Inflammatory macrophage (primary cell): ENCODE measurements at regions not wholly inside any gene's neighbourhood (a gene's known extent, or its start where the extent isn't known, plus 50 kb on each side); places are given as distances from the start of the nearest gene placed in this dataset.

Experiments used
- DNase-seq, 2 donors: peaks; one replicate each; pipeline ENCODE4 v3.0.0-alpha.2; 2020 to 2022

DNA sequence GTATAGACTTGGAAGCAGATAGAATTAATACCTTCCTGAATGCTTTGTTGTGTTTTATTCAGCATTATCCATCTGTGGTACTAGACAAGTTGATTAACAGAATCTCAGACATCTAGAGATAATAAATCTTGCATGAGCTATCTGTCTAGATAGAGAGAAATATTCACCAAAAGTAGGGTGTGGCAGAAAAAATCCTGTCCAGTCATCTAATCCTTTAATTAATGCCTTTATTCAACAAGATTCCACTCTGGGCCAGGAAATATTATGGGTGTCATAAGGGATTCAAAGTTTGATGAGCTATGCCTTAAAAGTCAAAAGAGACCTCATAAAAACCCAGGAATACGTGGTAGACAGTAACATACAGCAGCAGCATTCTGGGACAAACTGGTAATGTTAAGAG is 601.2 kb downstream of the LMO4 start:
- no peak for DNase-seq

- no peak for DNase-seq
Observed at GRCh38 chr1:87930796-87931195, 602.1 kb downstream of the LMO4 start.

- no peak for DNase-seq
Observed at GRCh38 chr1:87933171-87933570, 604.5 kb downstream of the LMO4 start.

GRCh38 chr1:87935130-87935529 is 606.5 kb downstream of the LMO4 start:
- no peak for DNase-seq

DNA sequence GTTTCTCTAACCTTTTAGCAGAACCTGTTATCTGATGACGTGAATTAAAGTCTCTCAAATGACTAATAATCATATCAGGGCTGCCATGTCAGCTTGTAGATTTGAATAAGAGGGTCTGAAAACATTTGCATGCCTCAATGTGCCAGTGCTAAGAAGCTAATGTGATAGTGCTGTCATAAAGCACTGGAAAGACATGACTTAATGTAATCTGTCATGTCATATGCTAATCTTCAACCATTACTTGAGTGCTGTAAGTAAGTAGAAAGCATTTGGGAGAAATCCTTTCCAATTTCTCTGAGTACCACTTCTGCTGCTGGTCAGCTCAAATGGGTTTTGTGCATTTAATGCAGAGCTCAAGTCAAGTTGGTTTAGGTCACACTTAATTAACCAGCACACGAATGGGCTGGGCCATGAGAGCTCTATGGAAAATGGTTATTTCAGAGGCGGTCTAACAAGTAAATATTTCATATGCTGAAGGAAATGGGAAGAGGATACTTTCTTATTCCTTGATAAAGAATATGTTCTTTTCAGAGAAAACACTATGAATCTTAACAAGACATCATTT is 609.2 kb downstream of the LMO4 start:
- no peak for DNase-seq

DNA sequence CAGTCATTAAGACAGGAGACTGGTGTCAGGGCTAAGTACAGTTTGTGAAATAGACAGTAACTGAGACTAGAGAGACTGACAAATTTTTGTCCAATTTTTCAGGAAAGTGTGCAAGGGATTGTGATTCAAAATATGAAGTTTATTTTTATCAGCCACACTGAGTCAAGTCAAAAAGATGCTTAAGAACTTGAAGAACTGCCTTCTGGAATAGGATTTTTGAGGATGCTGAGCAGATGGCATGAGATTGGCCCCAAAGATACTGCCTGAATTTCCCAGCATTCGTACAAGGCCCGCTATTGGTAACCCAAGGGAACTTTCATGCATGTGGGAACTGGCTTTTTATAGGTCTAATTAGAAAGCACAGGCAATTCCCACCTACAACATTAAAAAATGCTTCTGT is 610.0 kb downstream of the LMO4 start:
- DNase-seq: no peak

DNA sequence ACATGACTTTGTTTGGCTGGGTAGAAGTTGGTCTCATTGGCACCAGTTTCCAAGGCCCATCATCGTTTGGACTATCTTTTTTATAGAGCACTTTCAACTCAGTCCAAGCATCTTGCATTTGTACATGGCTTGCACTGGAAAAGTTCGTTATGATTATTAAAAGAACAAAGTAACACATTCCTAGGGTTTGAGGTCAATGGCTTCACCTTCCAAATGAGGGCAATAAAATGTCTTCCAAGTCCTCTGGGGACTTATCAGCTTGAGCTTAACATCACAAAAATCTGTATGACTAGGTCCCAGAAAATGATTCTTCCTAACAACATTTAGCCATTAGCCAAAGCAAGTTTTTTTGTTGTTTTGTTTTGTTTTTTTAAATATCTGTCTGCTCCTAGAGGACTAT is 610.8 kb downstream of the LMO4 start:
- DNase-seq: no peak

DNA sequence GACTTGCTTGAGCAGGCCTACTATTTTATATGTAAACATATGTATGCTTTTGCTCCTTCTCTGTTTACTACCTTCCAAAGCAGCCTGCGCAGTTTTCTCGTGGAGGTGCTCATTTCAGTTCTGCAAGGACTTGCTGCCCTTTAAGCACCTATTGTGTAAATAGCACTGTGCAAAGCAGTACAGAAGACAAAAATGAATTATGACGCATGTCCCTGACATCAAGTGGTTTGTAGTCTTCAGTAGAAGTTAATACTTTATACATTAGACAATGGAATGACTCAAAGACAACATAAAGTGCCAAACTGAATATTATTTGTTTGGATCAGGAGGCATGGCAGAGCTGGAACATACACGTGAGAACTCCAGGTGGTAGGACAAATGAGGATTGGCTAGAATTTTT is 611.7 kb downstream of the LMO4 start:
- DNase-seq: no peak

DNA sequence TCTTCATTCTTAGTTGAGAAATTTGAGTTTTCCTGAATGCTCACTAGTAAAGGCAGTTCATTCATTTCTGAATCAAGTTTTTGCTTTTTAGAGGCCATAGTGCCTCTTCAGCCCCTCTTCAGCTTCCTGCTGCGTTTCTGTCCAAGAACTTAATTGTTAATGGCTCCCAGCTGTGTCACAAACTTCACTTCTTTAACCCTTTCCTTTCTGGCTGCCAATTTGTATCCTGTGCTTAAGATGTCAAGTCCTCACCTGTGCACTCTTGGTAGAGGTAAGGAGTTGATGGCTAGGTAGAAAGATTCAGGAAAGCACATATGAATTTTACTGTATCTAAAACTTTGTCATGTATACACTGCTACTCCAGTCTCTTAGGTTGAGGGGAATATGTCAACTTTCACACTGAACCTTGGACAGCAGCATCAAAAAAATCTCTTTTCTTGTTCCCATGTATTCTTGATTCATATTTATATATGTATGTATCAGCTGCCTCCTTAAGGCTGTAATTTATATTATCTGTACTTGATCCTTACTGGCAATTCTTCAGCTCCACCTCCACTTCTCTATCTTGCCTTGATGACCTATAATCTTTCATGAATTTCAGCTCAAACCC is 612.8 kb downstream of the LMO4 start:
- DNase-seq: no peak

- DNase-seq: no peak
Observed at GRCh38 chr1:87942165-87942564, 613.5 kb downstream of the LMO4 start.

DNA sequence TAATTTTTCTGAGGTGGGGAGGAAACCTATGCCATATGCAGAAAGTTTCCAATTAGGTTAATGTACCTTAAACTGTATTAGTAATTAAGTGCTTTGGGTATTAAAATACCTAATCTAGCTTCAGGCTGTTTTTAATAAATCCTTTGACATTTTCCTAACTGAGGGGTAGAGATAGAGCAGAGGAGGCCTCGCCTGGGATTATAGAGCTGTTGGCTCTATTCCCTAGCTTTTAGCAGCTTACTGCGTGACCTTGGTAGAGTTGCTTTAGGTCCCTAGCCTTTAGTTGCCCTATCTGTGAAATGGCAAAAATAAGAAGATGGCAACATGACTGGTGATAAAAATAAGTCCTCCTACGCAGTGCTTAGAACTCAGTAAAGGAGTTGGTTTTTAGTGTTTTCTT is 621.0 kb downstream of the LMO4 start:
- no peak for DNase-seq

DNA sequence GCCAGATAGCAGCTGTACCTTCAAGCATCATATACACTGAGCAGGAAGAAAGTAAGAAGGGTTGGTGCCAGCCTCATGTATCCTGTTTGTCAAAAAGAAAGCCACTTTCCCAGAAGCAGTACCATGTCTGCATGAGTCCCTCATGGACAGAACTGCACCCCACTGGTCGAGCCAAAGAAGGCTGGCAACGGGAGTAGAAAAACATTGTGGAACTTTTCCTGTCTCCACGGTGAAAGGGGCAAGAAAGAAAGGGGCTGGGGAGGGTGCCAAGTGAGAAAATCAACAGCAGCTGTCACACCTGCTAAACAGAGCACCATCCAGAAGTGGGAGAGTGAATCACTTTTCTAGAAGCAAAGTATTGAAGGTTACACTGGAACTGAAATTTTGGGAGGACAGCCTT is 621.7 kb downstream of the LMO4 start:
- DNase-seq: no peak

- DNase-seq: no peak
Observed at GRCh38 chr1:87951409-87951808, 622.7 kb downstream of the LMO4 start.

DNA sequence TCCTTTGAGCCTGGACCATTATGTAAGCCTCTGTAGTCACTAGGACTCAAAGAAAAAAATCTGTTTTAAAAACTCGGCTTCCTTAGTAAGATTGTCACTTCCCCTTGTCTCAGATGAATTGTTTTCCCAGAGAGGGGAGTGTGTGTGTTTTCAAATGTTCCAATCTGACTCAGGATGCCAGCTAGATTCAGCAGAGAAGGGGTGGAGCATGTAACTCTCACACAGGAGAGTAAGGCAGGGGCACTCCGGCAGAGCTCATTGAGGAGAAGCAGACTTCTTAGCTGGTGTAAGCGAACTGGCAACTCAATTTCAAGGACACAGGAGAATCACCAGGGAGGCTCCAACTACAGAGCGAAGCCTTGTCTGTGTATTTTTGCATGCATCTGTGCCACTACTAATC is 623.2 kb downstream of the LMO4 start:
- no peak for DNase-seq

DNA sequence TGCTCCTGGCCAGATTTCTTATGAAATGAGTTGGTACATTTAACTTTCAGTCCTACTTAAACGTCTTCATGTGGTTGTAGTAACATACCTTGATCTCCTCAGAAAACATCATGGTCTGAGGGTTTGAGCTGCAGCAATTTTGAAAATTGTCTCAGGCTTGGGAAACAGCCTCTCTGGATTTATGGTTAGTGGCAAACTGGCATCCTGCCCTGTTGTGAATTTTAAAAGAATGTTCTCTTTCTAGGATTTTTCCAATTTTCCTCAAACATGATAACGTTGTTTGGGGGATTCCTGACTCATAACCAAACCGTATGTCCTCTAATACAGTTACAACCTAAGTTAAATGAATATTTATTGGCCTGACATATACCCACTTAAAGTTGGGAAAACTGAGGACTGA is 624.4 kb downstream of the LMO4 start:
- DNase-seq: no peak

DNA sequence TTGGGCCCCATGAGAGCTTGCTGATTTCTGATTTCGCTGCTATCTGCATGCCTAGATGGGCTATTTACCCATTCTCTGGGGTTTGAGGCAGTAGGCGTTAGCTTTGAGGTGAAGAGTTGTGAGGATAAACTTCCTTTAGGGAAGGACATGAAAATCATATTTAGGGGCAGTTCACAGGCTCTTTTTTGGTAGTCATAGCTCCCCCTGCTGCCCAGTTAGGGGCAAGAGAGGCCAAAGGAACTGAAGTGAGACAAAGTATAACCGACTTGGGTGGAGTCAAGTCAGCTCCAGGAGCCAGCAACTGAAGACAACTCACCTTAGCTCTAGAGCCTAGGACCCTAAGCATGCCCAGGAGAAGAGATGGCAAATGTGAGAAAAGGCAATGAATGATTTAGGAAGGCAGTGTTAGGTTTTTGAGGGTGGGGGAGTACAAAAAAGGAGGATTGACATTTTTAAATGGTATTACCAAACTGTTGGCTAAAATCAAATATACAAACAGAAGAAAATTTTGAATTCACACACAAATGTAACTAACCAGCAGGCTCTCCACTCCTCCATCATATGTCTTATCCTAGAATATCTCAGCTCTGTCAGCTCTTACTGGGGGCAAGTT is 625.2 kb downstream of the LMO4 start:
- peak; percentile 59 to 70 for DNase-seq

DNA sequence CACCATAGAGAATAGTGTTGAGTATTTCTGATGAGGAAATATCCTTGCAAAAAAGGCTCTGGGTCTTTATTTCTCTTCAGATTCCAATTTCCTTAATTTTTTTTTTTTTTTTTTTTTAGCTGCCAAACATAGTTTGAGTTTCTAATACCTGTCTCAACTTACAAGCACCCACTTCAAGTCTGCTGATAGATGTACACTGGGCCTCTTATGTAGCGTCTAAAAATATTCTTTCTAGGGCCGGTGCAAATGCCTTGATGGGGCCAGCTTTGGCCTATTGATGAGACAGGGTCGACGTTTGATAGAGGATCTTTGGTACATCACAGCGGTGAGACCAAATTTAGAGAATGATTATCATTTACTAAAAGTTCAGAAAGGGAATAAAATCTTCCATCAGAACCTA is 626.4 kb downstream of the LMO4 start:
- DNase-seq: no peak

DNA sequence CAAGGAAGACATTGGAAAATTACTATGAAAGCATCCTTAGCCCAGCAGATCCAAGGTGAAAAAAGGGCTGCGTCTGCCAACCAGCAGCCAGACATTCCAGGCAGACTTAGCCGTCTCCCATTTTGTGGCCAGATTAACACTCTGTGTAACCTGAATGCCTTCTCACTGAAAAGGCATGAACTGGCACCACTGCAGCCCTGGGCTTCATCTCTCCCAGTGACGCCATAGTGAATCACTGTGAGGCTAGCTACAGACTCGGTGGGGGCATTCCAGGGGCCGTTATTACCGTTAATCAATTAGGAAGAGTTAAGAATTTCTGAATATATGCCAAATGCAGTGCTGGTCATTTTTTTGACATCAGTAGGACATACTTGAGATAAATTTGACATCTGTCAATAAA is 627.4 kb downstream of the LMO4 start:
- no peak for DNase-seq

DNA sequence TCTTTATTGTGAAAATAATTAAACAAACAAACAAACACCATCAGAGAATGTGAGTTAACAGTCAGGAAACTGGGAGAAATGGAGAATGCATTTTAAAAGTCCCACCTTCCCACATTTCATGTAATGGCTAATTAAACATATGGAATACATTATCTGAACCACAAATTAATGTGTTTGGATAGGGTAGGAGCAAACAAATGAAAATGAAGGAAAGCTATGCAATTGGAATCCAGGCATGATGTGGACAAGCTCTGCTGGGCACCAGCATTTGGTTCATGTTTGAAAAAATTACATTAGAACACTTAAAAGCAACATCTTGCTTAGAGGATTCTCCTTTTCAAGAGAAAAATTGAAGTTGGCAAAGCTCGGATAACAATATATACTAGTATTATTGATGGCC is 628.1 kb downstream of the LMO4 start:
- DNase-seq: no peak

DNA sequence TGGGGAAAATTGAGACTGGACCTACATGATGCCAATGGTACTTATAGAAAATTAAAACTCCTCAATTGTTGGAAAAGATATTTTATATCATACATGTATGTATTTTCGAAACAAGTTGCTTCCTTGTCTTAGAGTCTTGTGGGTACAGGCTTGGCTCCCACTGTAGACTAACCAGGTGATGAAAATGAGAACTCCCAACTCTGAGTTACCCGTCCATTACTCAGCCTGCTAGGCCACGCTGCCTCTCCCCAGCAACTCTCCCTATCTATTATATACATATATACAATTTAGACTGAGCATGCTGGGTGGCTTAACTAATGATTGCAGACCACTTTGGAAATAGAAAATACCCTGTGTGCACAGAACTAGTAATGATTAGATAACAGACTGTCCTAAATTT is 628.7 kb downstream of the LMO4 start:
- DNase-seq: no peak

GRCh38 chr1:87958201-87958600 is 629.5 kb downstream of the LMO4 start:
- no peak for DNase-seq

GRCh38 chr1:87958716-87959115 is 630.0 kb downstream of the LMO4 start:
- DNase-seq: no peak

- DNase-seq: no peak
Observed at GRCh38 chr1:87959236-87959635, 630.6 kb downstream of the LMO4 start.

DNA sequence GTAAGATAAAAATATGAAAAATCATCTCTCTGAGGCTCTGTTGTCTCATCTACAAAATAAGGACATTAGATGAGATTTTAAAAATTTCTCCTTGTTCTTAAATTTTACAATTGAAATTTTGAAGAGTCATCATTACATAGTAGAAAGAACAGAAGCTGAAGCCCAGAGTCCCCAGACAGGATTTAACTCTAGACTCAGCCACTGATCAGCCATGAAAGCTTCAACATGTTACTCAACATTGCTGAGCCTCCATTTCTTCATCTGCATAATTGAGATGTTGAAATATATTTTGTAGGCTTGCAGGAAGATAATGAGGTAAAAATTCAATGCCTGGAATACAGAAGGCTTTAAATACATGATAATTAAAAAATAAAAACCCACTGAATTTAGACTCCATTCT is 633.3 kb downstream of the LMO4 start:
- DNase-seq: peak in 1 of 2 donors; percentile 14

- DNase-seq: no peak
Observed at GRCh38 chr1:87963556-87963955, 634.9 kb downstream of the LMO4 start.
